OCI-LY3 (cell line): ENCODE measurements at regions not wholly inside any gene's neighbourhood (a gene's known extent, or its start where the extent isn't known, plus 50 kb on each side); places are given as distances from the start of the nearest gene placed in this dataset.

Source experiments
- CTCF ChIP-seq: fragments of 200-600, 300-600 bp; sonication (generic); IDR thresholded peaks from 2 replicates; pipeline ENCODE4 v1.5.1; 2014; ENCODE audit warnings: antibody characterized with exemption, low read length, low read depth
- EZH2phosphoT487 ChIP-seq: fragments of 200-600 bp; shearing (Covaris generic); IDR thresholded peaks from 2 replicates; pipeline ENCODE4 v1.6.1; 2018; ENCODE audit warnings: antibody characterized with exemption, mixed run types, low read depth

DNA sequence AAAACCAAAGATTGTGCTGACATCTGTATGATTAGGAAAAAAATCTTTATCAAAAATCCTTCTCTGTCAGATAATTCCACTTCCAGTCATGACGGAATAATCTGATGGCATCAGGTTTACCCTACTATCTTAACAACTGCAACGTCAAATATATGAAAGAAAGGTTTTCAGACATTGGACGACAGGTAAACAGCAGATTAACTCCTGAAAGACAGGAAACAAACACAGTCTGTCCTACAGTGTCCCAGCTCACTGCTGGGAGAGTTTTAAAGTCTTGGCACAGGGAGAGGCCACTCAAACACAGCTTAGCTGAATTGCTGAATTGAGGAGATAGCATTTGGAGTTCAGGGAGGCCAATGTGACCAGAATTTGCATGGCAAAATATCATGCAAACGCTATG, 186.3 kb upstream of the KCTD7 start:
- no peak for TF ChIP-seq EZH2phosphoT487
- TF ChIP-seq CTCF: no peak
